Keratinocyte (primary cell): ENCODE measurements at regions not wholly inside any gene's neighbourhood (a gene's known extent, or its start where the extent isn't known, plus 50 kb on each side); places are given as distances from the start of the nearest gene placed in this dataset.

Experiments used
- DNase-seq: peaks from one replicate; pipeline ENCODE4 v3.0.0-alpha.2; 2011; ENCODE audit warnings: low read depth, missing footprints, low spot score
- FAIRE-seq: peaks from 2 replicates; lab custom pipeline; 2011; peaks lifted over from hg19 to GRCh38; lab: Jason Lieb, UNC
- H2AFZ ChIP-seq: 2 replicates; pipeline ENCODE4 v1.6.0; 2012; ENCODE audit warnings: low read length, control low read depth, inconsistent platforms; ENCODE audit not compliant: control insufficient read depth
- H3K27ac ChIP-seq: 2 replicates; pipeline ENCODE4 v1.5.1; 2011; ENCODE audit warnings: low read length; ENCODE audit not compliant: control insufficient read depth, insufficient read depth
- H3K27me3 ChIP-seq: 3 replicates; pipeline ENCODE4 v1.6.0; 2011; ENCODE audit warnings: low read length; ENCODE audit not compliant: control insufficient read depth, insufficient read depth; ENCODE audit errors: extremely low read depth
- H3K36me3 ChIP-seq, 2 experiments: 2 replicates in 1 of 2; 3 replicates in 1 of 2; pipeline ENCODE4 v1.5.1; 2011; ENCODE audit warnings: low read length in 2 of 2, mild to moderate bottlenecking in 1 of 2; ENCODE audit not compliant: control insufficient read depth in 2 of 2, insufficient read depth in 2 of 2; ENCODE audit errors: extremely low read depth in 1 of 2
- H3K4me1 ChIP-seq: 3 replicates; pipeline ENCODE4 v1.5.1; 2011; ENCODE audit warnings: low read length; ENCODE audit not compliant: control insufficient read depth, insufficient read depth; ENCODE audit errors: extremely low read depth
- H3K4me2 ChIP-seq: 3 replicates; pipeline ENCODE4 v1.6.0; 2011; ENCODE audit warnings: low read depth, low read length; ENCODE audit not compliant: control insufficient read depth, insufficient read depth; ENCODE audit errors: extremely low read depth
- H3K4me3 ChIP-seq, 3 experiments: fragments of 200-600 bp in 1 of 3; sonication (generic) in 1 of 3; 2 replicates in 2 of 3; 3 replicates in 1 of 3; pipeline ENCODE4 v1.5.1; 2011 to 2016; ENCODE audit warnings: low read length in 3 of 3, mild to moderate bottlenecking in 3 of 3, control low read depth in 2 of 3, inconsistent platforms in 1 of 3, low read depth in 1 of 3, mixed read lengths in 1 of 3, mixed run types in 1 of 3, moderate library complexity in 1 of 3; ENCODE audit not compliant: control insufficient read depth in 2 of 3, insufficient read depth in 2 of 3; ENCODE audit errors: extremely low read depth in 1 of 3
- H3K79me2 ChIP-seq: 2 replicates; pipeline ENCODE4 v1.6.0; 2012; ENCODE audit warnings: low read length; ENCODE audit not compliant: control insufficient read depth, insufficient read depth
- H3K9ac ChIP-seq: 3 replicates; pipeline ENCODE4 v1.6.0; 2011; ENCODE audit warnings: low read length; ENCODE audit not compliant: control insufficient read depth, insufficient read depth; ENCODE audit errors: extremely low read depth
- H3K9me1 ChIP-seq: 3 replicates; pipeline ENCODE4 v1.6.0; 2011; ENCODE audit warnings: low read length; ENCODE audit not compliant: control insufficient read depth, insufficient read depth; ENCODE audit errors: extremely low read depth
- H3K9me3 ChIP-seq: 2 replicates; pipeline ENCODE4 v1.5.1; 2012; ENCODE audit warnings: low read depth, low read length; ENCODE audit not compliant: control insufficient read depth
- H4K20me1 ChIP-seq: 3 replicates; pipeline ENCODE4 v1.6.0; 2011; ENCODE audit warnings: low read length; ENCODE audit not compliant: control insufficient read depth, insufficient read depth; ENCODE audit errors: extremely low read depth
- EZH2 ChIP-seq: IDR thresholded peaks from one replicate; pipeline ENCODE4 v1.6.1; 2012; ENCODE audit warnings: inconsistent platforms, mild to moderate bottlenecking, low read length, moderate library complexity
- dilution Hi-C: fragments of 300-500 bp; cut with MboI; formaldehyde crosslinking; loops from one replicate; pipeline ENCODE4 v1.7.0; 2020; ENCODE audit warnings: low sequenced_read_pairs; ENCODE audit not compliant: extremely low pct_ligation_motif_present
- TF ChIP-seq, protein P1 (sequence below), 3 experiments: IDR thresholded peaks in 1 of 3; conservative IDR thresholded peaks in 1 of 3; optimal IDR thresholded peaks in 1 of 3; 2 replicates in 2 of 3; 3 replicates in 1 of 3; pipeline versions ENCODE3 to v1.5.1; 2011; ENCODE audit warnings: low read length in 3 of 3, mild to moderate bottlenecking in 3 of 3, moderate library complexity in 2 of 3, control low read depth in 1 of 3, inconsistent platforms in 1 of 3; ENCODE audit not compliant: insufficient read depth in 2 of 3; ENCODE audit errors: extremely low read depth in 1 of 3

DNA sequence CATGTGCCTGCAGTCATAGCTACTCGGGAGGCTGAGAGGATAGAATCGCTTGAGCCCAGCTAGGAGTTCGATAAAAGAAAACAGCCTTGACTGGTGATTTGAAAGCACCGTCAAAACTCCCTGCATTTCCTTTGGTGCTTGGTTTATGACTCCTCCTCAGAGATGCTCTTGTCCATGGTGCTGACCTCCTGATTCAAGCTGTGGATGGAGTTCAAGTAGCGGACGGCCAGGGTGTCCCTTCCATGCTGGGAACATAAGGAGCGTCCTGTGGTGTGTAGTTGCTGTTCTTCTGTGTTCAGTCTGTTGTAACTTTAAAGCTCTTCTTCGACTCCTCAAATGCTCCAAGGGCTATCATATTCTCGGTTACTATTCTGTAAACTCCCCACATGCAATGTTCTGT lies 382.5 kb upstream of the KIAA1217 start:
- no peak for DNase-seq
- Histone ChIP-seq H3K4me2 (no peak overlapping the region), H3K9me3 (no peaks in the 10 kb centered on the region), H3K9me1 (no peaks in the 10 kb centered on the region), H3K9ac (no peak overlapping the region), H2AFZ (no peak overlapping the region), H3K27me3 (no peaks in the 10 kb centered on the region), H3K4me1 (no peaks in the 10 kb centered on the region), H3K79me2 (no peaks in the 10 kb centered on the region), H3K36me3 (no peaks in the 10 kb centered on the region), H3K27ac (no peak overlapping the region), H3K4me3 (no peak overlapping the region), H4K20me1 (no peaks in the 10 kb centered on the region)
- TF ChIP-seq, protein P1, sequence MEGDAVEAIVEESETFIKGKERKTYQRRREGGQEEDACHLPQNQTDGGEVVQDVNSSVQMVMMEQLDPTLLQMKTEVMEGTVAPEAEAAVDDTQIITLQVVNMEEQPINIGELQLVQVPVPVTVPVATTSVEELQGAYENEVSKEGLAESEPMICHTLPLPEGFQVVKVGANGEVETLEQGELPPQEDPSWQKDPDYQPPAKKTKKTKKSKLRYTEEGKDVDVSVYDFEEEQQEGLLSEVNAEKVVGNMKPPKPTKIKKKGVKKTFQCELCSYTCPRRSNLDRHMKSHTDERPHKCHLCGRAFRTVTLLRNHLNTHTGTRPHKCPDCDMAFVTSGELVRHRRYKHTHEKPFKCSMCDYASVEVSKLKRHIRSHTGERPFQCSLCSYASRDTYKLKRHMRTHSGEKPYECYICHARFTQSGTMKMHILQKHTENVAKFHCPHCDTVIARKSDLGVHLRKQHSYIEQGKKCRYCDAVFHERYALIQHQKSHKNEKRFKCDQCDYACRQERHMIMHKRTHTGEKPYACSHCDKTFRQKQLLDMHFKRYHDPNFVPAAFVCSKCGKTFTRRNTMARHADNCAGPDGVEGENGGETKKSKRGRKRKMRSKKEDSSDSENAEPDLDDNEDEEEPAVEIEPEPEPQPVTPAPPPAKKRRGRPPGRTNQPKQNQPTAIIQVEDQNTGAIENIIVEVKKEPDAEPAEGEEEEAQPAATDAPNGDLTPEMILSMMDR (optimal IDR thresholded peaks at IDR 0.05 in 1 of 3, IDR thresholded peaks at IDR 0.05 in 1 of 3, conservative IDR thresholded peaks at IDR 0.05 in 1 of 3; ENCODE audit: extremely low read depth in 1 of 3, insufficient read depth in 2 of 3, low read length in 3 of 3), result no peak
- no peak for TF ChIP-seq EZH2
- dilution Hi-C loops, result no loop called here
- no peak for FAIRE-seq

DNA sequence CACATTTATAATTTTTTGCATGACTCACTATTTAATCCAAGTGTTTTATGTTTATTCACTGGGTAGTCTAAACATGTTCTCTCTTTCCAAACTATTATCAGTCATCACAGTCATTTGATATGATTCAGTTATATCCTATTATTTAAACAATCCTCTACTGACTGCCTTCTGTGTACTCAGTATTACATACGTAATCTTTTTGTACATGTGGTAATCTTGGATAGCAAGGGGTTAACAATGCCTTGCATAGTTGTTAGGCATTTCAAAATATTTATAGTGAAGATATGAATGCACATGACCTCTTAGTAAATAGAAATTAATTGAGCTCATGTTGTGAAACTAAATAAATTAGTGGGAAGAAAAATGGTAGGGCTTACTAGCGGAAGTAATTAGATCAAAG lies 379.4 kb upstream of the KIAA1217 start:
- Histone ChIP-seq H3K9ac (no peak overlapping the region), H3K4me3 (no peak overlapping the region), H3K27me3 (no peaks in the 10 kb centered on the region), H4K20me1 (no peaks in the 10 kb centered on the region), H3K79me2 (no peaks in the 10 kb centered on the region), H2AFZ (no peak overlapping the region), H3K27ac (no peak overlapping the region), H3K4me1 (no peaks in the 10 kb centered on the region), H3K4me2 (no peak overlapping the region), H3K9me1 (no peaks in the 10 kb centered on the region), H3K9me3 (no peaks in the 10 kb centered on the region), H3K36me3 (no peaks in the 10 kb centered on the region)
- DNase-seq (no peak), FAIRE-seq (no peak)
- TF ChIP-seq EZH2, result no peak
- TF ChIP-seq, protein P1 (optimal IDR thresholded peaks at IDR 0.05 in 1 of 3, IDR thresholded peaks at IDR 0.05 in 1 of 3, conservative IDR thresholded peaks at IDR 0.05 in 1 of 3; ENCODE audit: extremely low read depth in 1 of 3, insufficient read depth in 2 of 3, low read length in 3 of 3), result no peak
- dilution Hi-C loops, result no loop called here
